Right atrium auricular region (tissue), 2 donors: ENCODE measurements at regions not wholly inside any gene's neighbourhood (a gene's known extent, or its start where the extent isn't known, plus 50 kb on each side); places are given as distances from the start of the nearest gene placed in this dataset.

Experiments used
- DNase-seq: peaks from one replicate; pipeline ENCODE4 v3.0.0-alpha.2; 2019; ENCODE audit warnings: low spot score
- H3K27ac ChIP-seq, 2 donors: fragments of 200-600 bp; sonication (generic); 1 replicate in 1 of 2; 2 replicates in 1 of 2; pipeline ENCODE4 v1.5.1; 2016 to 2019
- H3K27me3 ChIP-seq, 2 donors: fragments of 200-600 bp; sonication (generic); one replicate each; pipeline versions ENCODE4 v1.5.1 to v1.6.0; 2017 to 2019
- H3K36me3 ChIP-seq: fragments of 200-600 bp; sonication (generic); one replicate; pipeline ENCODE4 v1.5.1; 2016
- H3K4me1 ChIP-seq, 2 donors: fragments of 200-600 bp; sonication (generic); one replicate each; pipeline versions ENCODE4 v1.5.1 to v1.6.0; 2017 to 2019
- H3K4me3 ChIP-seq, 2 donors: fragments of 200-600 bp; sonication (generic); 1 replicate in 1 of 2; 2 replicates in 1 of 2; pipeline ENCODE4 v1.5.1; 2017 to 2019; ENCODE audit warnings: mild to moderate bottlenecking in 1 of 2, moderate library complexity in 1 of 2
- H3K9me3 ChIP-seq, 2 donors: fragments of 200-600 bp; sonication (generic); one replicate each; pipeline ENCODE4 v1.5.1; 2019
- TF ChIP-seq, protein P1 (sequence below), 2 donors: fragments of 200-600 bp; sonication (generic); IDR thresholded peaks; one replicate each; pipeline ENCODE4 v1.5.1; 2019; ENCODE audit warnings: antibody characterized with exemption in 2 of 2

DNA sequence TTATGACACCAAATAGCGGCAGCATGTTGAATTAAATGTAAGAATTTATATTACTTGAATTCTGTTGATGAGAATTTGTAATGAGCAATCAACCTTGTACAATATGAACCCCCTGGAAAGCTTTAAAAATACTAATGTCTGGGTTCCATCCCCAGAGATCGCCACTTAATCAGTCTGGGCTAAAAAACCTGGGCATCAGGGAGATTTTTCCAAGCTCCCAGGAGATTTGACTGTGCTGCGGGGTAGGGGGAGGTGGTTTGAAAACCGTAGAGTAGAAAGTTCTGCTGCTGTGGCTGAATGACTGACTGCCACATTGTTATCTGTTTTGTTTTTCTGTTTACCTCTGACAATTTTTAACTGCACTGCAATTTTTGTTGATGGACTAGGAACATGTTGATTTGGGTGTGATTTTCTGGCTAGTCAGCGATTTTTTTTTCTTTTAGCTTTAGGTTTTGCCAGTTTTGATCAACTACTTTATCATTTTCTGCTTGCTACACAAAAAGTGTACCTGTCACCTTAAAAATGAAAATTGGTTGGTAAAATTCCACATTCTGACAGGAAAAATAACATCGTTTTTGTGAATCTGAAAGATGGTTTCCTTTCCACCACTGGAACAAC, 79.3 kb downstream of the PCTP start:
- Histone ChIP-seq H3K9me3 (no peaks in the 10 kb centered on the region), H3K4me3 (no peak overlapping the region), H3K36me3 (no peaks in the 10 kb centered on the region), H3K27ac (no peak overlapping the region), H3K27me3 (no peaks in the 10 kb centered on the region), H3K4me1 (no peaks in the 10 kb centered on the region)
- DNase-seq: no peak
- TF ChIP-seq, protein P1, sequence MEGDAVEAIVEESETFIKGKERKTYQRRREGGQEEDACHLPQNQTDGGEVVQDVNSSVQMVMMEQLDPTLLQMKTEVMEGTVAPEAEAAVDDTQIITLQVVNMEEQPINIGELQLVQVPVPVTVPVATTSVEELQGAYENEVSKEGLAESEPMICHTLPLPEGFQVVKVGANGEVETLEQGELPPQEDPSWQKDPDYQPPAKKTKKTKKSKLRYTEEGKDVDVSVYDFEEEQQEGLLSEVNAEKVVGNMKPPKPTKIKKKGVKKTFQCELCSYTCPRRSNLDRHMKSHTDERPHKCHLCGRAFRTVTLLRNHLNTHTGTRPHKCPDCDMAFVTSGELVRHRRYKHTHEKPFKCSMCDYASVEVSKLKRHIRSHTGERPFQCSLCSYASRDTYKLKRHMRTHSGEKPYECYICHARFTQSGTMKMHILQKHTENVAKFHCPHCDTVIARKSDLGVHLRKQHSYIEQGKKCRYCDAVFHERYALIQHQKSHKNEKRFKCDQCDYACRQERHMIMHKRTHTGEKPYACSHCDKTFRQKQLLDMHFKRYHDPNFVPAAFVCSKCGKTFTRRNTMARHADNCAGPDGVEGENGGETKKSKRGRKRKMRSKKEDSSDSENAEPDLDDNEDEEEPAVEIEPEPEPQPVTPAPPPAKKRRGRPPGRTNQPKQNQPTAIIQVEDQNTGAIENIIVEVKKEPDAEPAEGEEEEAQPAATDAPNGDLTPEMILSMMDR (IDR thresholded peaks at IDR 0.05): no peak

DNA sequence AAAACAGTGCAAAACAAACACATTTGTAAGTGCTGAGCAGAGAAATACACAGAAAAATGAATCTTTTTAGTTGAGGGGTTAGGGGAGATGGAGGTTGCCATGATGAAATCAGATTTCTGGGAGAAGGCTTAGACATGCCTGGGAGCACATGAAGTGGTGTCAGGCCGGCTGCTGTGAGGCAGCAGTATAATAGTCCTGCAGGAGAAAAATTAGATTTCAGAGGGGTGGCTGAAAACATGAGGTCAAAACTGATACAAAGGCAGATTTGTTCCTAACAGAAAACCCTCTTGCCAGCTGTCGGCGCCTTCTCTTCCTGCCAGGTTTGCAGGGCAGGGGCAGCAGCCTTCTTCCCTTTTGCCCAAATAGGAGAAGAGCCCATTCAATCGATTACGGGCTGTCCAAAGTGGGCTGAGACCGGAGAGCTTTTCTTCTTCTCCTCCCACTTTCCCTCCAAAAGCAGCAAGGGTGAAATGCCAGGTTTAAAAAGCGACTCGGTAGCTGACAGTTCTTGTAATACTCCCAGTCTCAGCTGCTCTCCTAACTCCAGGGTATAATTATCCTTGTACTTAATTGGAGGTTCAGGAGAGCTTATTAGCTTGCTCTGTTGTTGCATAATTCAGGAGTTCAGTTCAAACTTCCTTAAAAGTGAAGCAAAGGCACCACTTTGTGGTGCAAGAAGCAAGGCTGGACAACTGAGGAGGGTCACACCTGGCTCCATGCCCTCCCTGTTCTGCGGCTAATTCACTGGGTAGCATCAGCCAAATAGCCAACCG, 80.0 kb downstream of the PCTP start:
- Histone ChIP-seq H3K4me1 (no peaks in the 10 kb centered on the region), H3K27ac (no peak overlapping the region), H3K36me3 (no peaks in the 10 kb centered on the region), H3K4me3 (no peak overlapping the region), H3K27me3 (no peaks in the 10 kb centered on the region), H3K9me3 (no peaks in the 10 kb centered on the region)
- DNase-seq: no peak
- TF ChIP-seq, protein P1 (IDR thresholded peaks at IDR 0.05): no peak

DNA sequence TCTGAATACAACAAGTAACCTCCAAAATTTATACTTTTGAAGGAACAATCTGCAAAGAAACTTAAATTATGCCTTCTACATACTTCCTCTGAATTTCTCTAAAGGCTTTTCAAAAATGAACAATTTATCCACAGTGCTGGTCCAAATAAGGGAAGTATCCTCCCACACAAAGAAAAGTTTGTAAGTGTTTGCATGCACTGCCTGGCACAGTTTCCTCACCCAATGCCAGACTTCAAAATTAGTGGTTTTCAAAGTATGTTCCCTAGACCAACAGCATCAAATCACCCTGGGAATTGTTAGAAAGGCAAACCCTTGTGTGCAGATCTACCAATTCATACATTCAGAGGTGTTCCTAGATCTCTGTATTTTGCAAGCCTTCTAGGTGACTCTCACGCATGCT, 82.5 kb downstream of the PCTP start:
- Histone ChIP-seq H3K4me3 (no peak overlapping the region), H3K9me3 (no peaks in the 10 kb centered on the region), H3K36me3 (no peaks in the 10 kb centered on the region), H3K4me1 (no peaks in the 10 kb centered on the region), H3K27ac (no peak overlapping the region), H3K27me3 (no peaks in the 10 kb centered on the region)
- TF ChIP-seq, protein P1 (IDR thresholded peaks at IDR 0.05): no peak
- no peak for DNase-seq

DNA sequence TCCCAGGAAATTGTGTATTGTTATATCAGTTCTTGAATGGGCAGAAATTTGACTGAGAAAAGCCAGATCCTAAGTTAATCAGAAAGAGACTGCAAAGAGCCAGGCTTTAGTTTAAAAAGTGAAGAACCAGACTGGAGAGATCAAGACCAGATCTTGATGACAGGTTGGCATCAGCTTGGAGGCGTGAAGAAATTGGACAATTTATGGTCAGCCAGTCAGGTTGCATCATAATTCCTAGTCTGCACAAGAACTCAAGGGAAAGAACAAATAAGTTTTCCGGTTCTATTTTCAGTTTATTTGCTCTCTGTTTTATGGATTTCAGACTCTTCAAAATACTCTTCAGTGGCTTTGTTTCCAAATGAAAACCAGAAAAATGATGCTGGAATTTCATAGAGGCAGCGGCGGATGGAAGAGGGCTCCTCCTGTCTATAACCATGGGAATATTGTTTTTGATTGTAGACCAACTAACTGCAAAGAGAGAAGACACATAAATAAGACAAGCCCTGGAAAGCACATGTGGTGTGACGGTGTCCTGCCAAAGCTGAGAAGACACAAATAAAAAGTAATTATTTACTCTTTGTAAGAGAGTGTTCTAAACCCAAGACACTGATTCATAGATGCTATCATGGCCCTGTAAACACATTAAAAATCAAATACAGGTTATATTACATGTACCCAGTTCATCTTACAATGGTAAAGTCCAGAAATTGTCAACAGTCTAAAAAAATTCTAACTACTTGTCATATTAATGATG, 91.7 kb downstream of the PCTP start:
- H3K27ac ChIP-seq: no peak overlapping the region
- no peak for DNase-seq
- no peak overlapping the region for H3K4me3 ChIP-seq
- TF ChIP-seq, protein P1 (IDR thresholded peaks at IDR 0.05): no peak
- no peaks in the 10 kb centered on the region for H3K27me3 ChIP-seq
- H3K9me3 ChIP-seq: no peaks in the 10 kb centered on the region
- peaks cover 0 to 5% of the 10 kb centered on the region in 2 donors for H3K4me1 ChIP-seq
- no peaks in the 10 kb centered on the region for H3K36me3 ChIP-seq

DNA sequence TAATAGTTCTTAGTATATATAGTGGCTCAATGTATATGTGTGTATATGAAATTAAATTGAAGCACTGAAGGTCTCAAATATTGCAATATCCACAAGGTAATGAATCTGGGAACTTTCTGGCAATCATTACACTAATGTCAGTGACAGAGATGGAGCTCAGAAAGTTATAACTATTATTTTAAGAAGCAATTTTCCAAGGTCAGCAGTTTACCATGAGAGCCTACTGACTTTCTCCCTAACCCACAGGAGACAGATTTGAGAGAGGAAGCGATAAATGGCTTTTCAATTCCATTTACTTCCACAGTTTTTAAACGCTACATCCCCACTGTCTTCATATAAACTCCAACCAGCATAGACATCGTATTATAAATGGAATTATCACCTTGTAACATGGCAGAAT, 92.9 kb downstream of the PCTP start:
- Histone ChIP-seq H3K9me3 (no peaks in the 10 kb centered on the region), H3K4me3 (no peak overlapping the region)
- TF ChIP-seq, protein P1 (IDR thresholded peaks at IDR 0.05): no peak

More for the DNA sequence above, 92.9 kb downstream of the PCTP start:
- no peaks in the 10 kb centered on the region for H3K27me3 ChIP-seq
- DNase-seq: no peak
- H3K27ac ChIP-seq: no peak overlapping the region
- peaks cover 0 to 5% of the 10 kb centered on the region in 2 donors for H3K4me1 ChIP-seq
- H3K36me3 ChIP-seq: no peaks in the 10 kb centered on the region
